GM13976 (cell line): ENCODE measurements at regions not wholly inside any gene's neighbourhood (a gene's known extent, or its start where the extent isn't known, plus 50 kb on each side); places are given as distances from the start of the nearest gene placed in this dataset.

ENCODE experiments used
- DNase-seq: peaks from one replicate; pipeline ENCODE4 v3.0.0; 2012; ENCODE audit warnings: low spot score
- CTCF ChIP-seq: IDR thresholded peaks from 2 replicates; pipeline ENCODE4 v1.5.1; 2012; ENCODE audit warnings: borderline replicate concordance, mild to moderate bottlenecking; ENCODE audit not compliant: insufficient read depth; ENCODE audit errors: extremely low read depth, missing control alignments, control extremely low read depth
- in situ Hi-C: fragments of 300-500 bp; cut with MboI; formaldehyde crosslinking; loops from one replicate; pipeline ENCODE4 v1.12.0; 2022; ENCODE audit warnings: low sequenced_read_pairs, mixed read lengths, inconsistent platforms; ENCODE audit not compliant: unreplicated experiment

GRCh38 chr10:24118246-24118645 is 90.7 kb upstream of the KIAA1217 start:
- DNase-seq: no peak
- no peak for TF ChIP-seq CTCF
- in situ Hi-C loops: no loop called here

- TF ChIP-seq CTCF: no peak
- DNase-seq: no peak
- in situ Hi-C loops: no loop called here
These were observed 89.0 kb upstream of the KIAA1217 start for GRCh38 chr10:24119896-24120295.

GRCh38 chr10:24120646-24121045 is 88.3 kb upstream of the KIAA1217 start:
- no peak for TF ChIP-seq CTCF
- DNase-seq: no peak
- in situ Hi-C loops: no loop called here

- DNase-seq: no peak
- in situ Hi-C loops: no loop called here
- TF ChIP-seq CTCF: no peak
These were observed 81.4 kb upstream of the KIAA1217 start for GRCh38 chr10:24127516-24127915.

GRCh38 chr10:24128066-24128730 is 80.7 kb upstream of the KIAA1217 start:
- TF ChIP-seq CTCF: no peak
- no peak for DNase-seq
- in situ Hi-C loops: no loop called here

GRCh38 chr10:24132741-24133140 is 76.2 kb upstream of the KIAA1217 start:
- no peak for DNase-seq
- in situ Hi-C loops: no loop called here
- no peak for TF ChIP-seq CTCF

GRCh38 chr10:24133835-24134234 is 75.1 kb upstream of the KIAA1217 start:
- DNase-seq: no peak
- in situ Hi-C loops: no loop called here
- no peak for TF ChIP-seq CTCF
